HCT116 (cell line): ENCODE measurements at regions not wholly inside any gene's neighbourhood (a gene's known extent, or its start where the extent isn't known, plus 50 kb on each side); places are given as distances from the start of the nearest gene placed in this dataset.

Source experiments
- ATAC-seq: fragments of 200-7000 bp; cut with Tn5 transposase; 2 replicates; pipeline ENCODE4 v1.9.1; 2020; ENCODE audit warnings: mild to moderate bottlenecking, moderate library complexity
- BruUV-seq: library from RNA; stranded (reverse); fragments of 400-500 nt; replicated peaks from 2 replicates; lab custom pipeline; 2021; lab: Mats Ljungman, UMichigan
- CTCF ChIA-PET: fragments of 300-600 bp; sonication (Branson Sonifier 250); formaldehyde crosslinking; loops from one replicate; lab custom pipeline; 2021; ENCODE audit warnings: antibody characterized with exemption; lab: Charles Lee
- POLR2A ChIA-PET: fragments of 300-600, 350-600 bp; sonication (Branson Sonifier 250); formaldehyde crosslinking; loops from one replicate; lab custom pipeline; 2021; ENCODE audit warnings: antibody characterized with exemption; lab: Charles Lee
- RAD21 ChIA-PET, 2 experiments: fragments of 300-600 bp; sonication (Branson Sonifier 250); formaldehyde crosslinking; loops; one replicate each; lab custom pipeline; 2023; ENCODE audit warnings: low total read pairs in 2 of 2; ENCODE audit not compliant: uncharacterized antibody in 2 of 2, unreplicated experiment in 2 of 2, low non-redundant PET in 1 of 2; lab: Charles Lee
- DNase-seq: peaks from one replicate; pipeline ENCODE4 v3.0.0-alpha.2; 2010; ENCODE audit warnings: low read depth, low spot score
- H2AFZ ChIP-seq: fragments of 200-600 bp; shearing (Covaris generic), sonication (generic); 2 replicates; pipeline ENCODE4 v1.6.1; 2017; ENCODE audit warnings: low read depth, mixed run types, mixed read lengths, antibody characterized with exemption, low read length; ENCODE audit not compliant: poor library complexity, severe bottlenecking
- H3K27ac ChIP-seq: 2 replicates; pipeline ENCODE4 v1.5.1; 2012; ENCODE audit warnings: low read depth, low read length
- H3K27me3 ChIP-seq: fragments of 200-600 bp; sonication (generic); 2 replicates; pipeline ENCODE4 v1.6.1; 2016; ENCODE audit warnings: mixed run types, low read length, mixed read lengths; ENCODE audit not compliant: insufficient read depth
- H3K36me3 ChIP-seq, 2 experiments: fragments of 200-500 bp in 1 of 2; fragments of 200-600 bp in 1 of 2; sonication (Bioruptor generic) in 1 of 2; sonication (generic) in 1 of 2; 2 replicates each; pipeline versions ENCODE4 v1.5.1 to v1.6.1; 2014 to 2016; ENCODE audit warnings: low read length in 2 of 2, inconsistent platforms in 1 of 2, mixed read lengths in 1 of 2, mixed run types in 1 of 2; ENCODE audit not compliant: insufficient read depth in 2 of 2, control insufficient read depth in 1 of 2
- H3K4me1 ChIP-seq, 2 experiments: fragments of 200-600 bp in 1 of 2; sonication (generic) in 1 of 2; 2 replicates each; pipeline versions ENCODE4 v1.5.1 to v1.6.1; 2012 to 2017; ENCODE audit warnings: low read length in 2 of 2, inconsistent platforms in 1 of 2, mild to moderate bottlenecking in 1 of 2, mixed read lengths in 1 of 2, mixed run types in 1 of 2, moderate library complexity in 1 of 2; ENCODE audit not compliant: insufficient read depth in 2 of 2, control insufficient read depth in 1 of 2
- H3K4me2 ChIP-seq: fragments of 200-600 bp; sonication (generic); 2 replicates; pipeline ENCODE4 v1.6.1; 2017; ENCODE audit warnings: mixed run types, low read length, mixed read lengths
- H3K4me3 ChIP-seq, 2 experiments: fragments of 200-600 bp in 1 of 2; sonication (generic) in 1 of 2; replicated peaks in 1 of 2; 2 replicates each; pipeline ENCODE4 v1.5.1; 2011 to 2016; ENCODE audit warnings: low read length in 2 of 2, control low read depth in 1 of 2, low read depth in 1 of 2, mild to moderate bottlenecking in 1 of 2, mixed read lengths in 1 of 2, mixed run types in 1 of 2
- H3K79me2 ChIP-seq: fragments of 200-600 bp; sonication (generic); 2 replicates; pipeline ENCODE4 v1.6.1; 2017; ENCODE audit warnings: mild to moderate bottlenecking, mixed run types, low read length, moderate library complexity, mixed read lengths; ENCODE audit not compliant: insufficient read depth
- H3K9ac ChIP-seq: fragments of 200-600 bp; sonication (generic); 2 replicates; pipeline ENCODE4 v1.6.1; 2016; ENCODE audit warnings: low read length, mixed read lengths
- H3K9me2 ChIP-seq: fragments of 200-600 bp; sonication (generic), shearing (Covaris generic); 2 replicates; pipeline ENCODE4 v1.6.1; 2017; ENCODE audit warnings: mixed run types, mild to moderate bottlenecking, moderate library complexity; ENCODE audit not compliant: insufficient read depth
- H3K9me3 ChIP-seq, 2 experiments: fragments of 200-500 bp in 1 of 2; fragments of 200-600 bp in 1 of 2; sonication (Bioruptor generic) in 1 of 2; sonication (generic) in 1 of 2; 2 replicates each; pipeline ENCODE4 v1.6.1; 2014 to 2017; ENCODE audit warnings: low read length in 2 of 2, mixed read lengths in 2 of 2, inconsistent platforms in 1 of 2, low read depth in 1 of 2, mild to moderate bottlenecking in 1 of 2, mixed run types in 1 of 2, moderate library complexity in 1 of 2; ENCODE audit not compliant: control insufficient read depth in 1 of 2, insufficient read depth in 1 of 2
- H4K20me1 ChIP-seq: fragments of 200-600 bp; sonication (generic), shearing (Covaris generic); 2 replicates; pipeline ENCODE4 v1.6.1; 2017; ENCODE audit warnings: mixed run types, mild to moderate bottlenecking, moderate library complexity; ENCODE audit not compliant: insufficient read depth
- ATF3 ChIP-seq: IDR thresholded peaks from 2 replicates; pipeline ENCODE4 v1.6.1; 2012
- CBX3 ChIP-seq: IDR thresholded peaks from 2 replicates; pipeline ENCODE4 v1.6.1; 2012; ENCODE audit warnings: low read depth
- CEBPB ChIP-seq: IDR thresholded peaks from 2 replicates; pipeline ENCODE4 v1.6.1; 2012; ENCODE audit warnings: low read depth
- EGR1 ChIP-seq: IDR thresholded peaks from 2 replicates; pipeline ENCODE4 v1.6.1; 2012; ENCODE audit warnings: low read depth
- ELF1 ChIP-seq: IDR thresholded peaks from 2 replicates; pipeline ENCODE4 v1.6.1; 2012; ENCODE audit warnings: low read depth, borderline replicate concordance
- EZH2 ChIP-seq: fragments of 200-600 bp; sonication (generic); IDR thresholded peaks from 2 replicates; pipeline ENCODE4 v1.6.1; 2017; ENCODE audit warnings: antibody characterized with exemption, mixed run types
- FOSL1 ChIP-seq: IDR thresholded peaks from 2 replicates; pipeline ENCODE4 v1.6.1; 2012; ENCODE audit warnings: low read depth
- RAD21 ChIP-seq: IDR thresholded peaks from 2 replicates; pipeline ENCODE4 v1.6.1; 2012; ENCODE audit warnings: low read depth, mild to moderate bottlenecking
- REST ChIP-seq: IDR thresholded peaks from 2 replicates; pipeline ENCODE4 v1.6.1; 2012; ENCODE audit warnings: low read depth
- SIN3A ChIP-seq: IDR thresholded peaks from 2 replicates; pipeline ENCODE4 v1.6.1; 2012; ENCODE audit warnings: low read depth
- TCF7L2 ChIP-seq: IDR thresholded peaks from 2 replicates; pipeline ENCODE4 v1.7.0; 2011; ENCODE audit warnings: borderline replicate concordance, inconsistent platforms; ENCODE audit not compliant: insufficient read depth, insufficient read length; ENCODE audit errors: extremely low read depth
- ZBTB33 ChIP-seq: IDR thresholded peaks from 2 replicates; pipeline ENCODE4 v1.6.1; 2011; ENCODE audit warnings: mild to moderate bottlenecking, low read length, moderate library complexity; ENCODE audit not compliant: insufficient replicate concordance; ENCODE audit errors: extremely low read depth
- ZNF274 ChIP-seq: fragments of 200-500 bp; sonication (Bioruptor generic); IDR thresholded peaks from 2 replicates; pipeline ENCODE4 v1.6.1; 2014; ENCODE audit warnings: mild to moderate bottlenecking, low read depth, low read length, inconsistent platforms
- intact Hi-C: fragments of 100-400 bp; cut with micrococcal nuclease; formaldehyde crosslinking; loops from 2 replicates; pipeline ENCODE4 v1.10.0; 2022

GRCh38 chr12:86407620-86408208 is 151.5 kb upstream of the MGAT4C start:
- CTCF ChIA-PET, result no interaction called here
- H3K9me3 ChIP-seq, result no peaks in the 10 kb centered on the region
- H3K27ac ChIP-seq, result no peak overlapping the region
- no peak overlapping the region for H3K4me3 ChIP-seq
- POLR2A ChIA-PET, result no interaction called here
- no peaks in the 10 kb centered on the region for H3K36me3 ChIP-seq
- no peak overlapping the region for H2AFZ ChIP-seq
- H4K20me1 ChIP-seq, result no peaks in the 10 kb centered on the region
- no TSS peak for BruUV-seq
- no peaks in the 10 kb centered on the region for H3K4me1 ChIP-seq
- no peak for TF ChIP-seq CBX3
- TF ChIP-seq ZNF274, result no peak
- TF ChIP-seq SIN3A, result no peak
- TF ChIP-seq EZH2, result no peak
- TF ChIP-seq RAD21, result no peak
- TF ChIP-seq ELF1, result no peak
- no peak for TF ChIP-seq CEBPB
- TF ChIP-seq ATF3, result no peak
- H3K27me3 ChIP-seq, result no peaks in the 10 kb centered on the region
- no peak overlapping the region for H3K4me2 ChIP-seq
- no peaks in the 10 kb centered on the region for H3K79me2 ChIP-seq
- no peak for DNase-seq
- no peaks in the 10 kb centered on the region; the same call in 1 of the 2 replicates for H3K9me2 ChIP-seq
- intact Hi-C loops, result no loop called here
- no peak for ATAC-seq
- no peak overlapping the region for H3K9ac ChIP-seq
- RAD21 ChIA-PET, result no interaction called here

GRCh38 chr12:86389949-86390348 is 133.8 kb upstream of the MGAT4C start:
- POLR2A ChIA-PET, result no interaction called here
- Histone ChIP-seq H3K36me3 (no peaks in the 10 kb centered on the region), H4K20me1 (no peaks in the 10 kb centered on the region), H3K79me2 (no peaks in the 10 kb centered on the region), H3K9me2 (no peaks in the 10 kb centered on the region), H3K4me3 (no peak overlapping the region), H3K9me3 (no peaks in the 10 kb centered on the region), H3K27ac (no peak overlapping the region), H3K4me1 (no peaks in the 10 kb centered on the region), H3K4me2 (no peak overlapping the region), H3K27me3 (no peaks in the 10 kb centered on the region), H2AFZ (no peak overlapping the region), H3K9ac (no peak overlapping the region)
- intact Hi-C loops, result no loop called here
- BruUV-seq, result no TSS peak
- RAD21 ChIA-PET, result no interaction called here
- ATAC-seq (no peak), DNase-seq (no peak)
- CTCF ChIA-PET, result no interaction called here
- no peak for TF ChIP-seq REST
- TF ChIP-seq ZBTB33, result no peak
- no peak for TF ChIP-seq EZH2
- no peak for TF ChIP-seq EGR1
- no peak for TF ChIP-seq TCF7L2
- no peak for TF ChIP-seq FOSL1
